B cell (primary cell): ENCODE measurements at regions not wholly inside any gene's neighbourhood (a gene's known extent, or its start where the extent isn't known, plus 50 kb on each side); places are given as distances from the start of the nearest gene placed in this dataset.
A peak's percentile ranks its signal among the peaks of the same experiment; 100 is the strongest.
"Not testable (repeated sequence)": the region's sequence is repeated elsewhere in the genome, so short reads cannot be mapped to it uniquely, and the experiment has no call there.

ENCODE experiments used
- ATAC-seq: fragments of 200-7000 bp; cut with Tn5 transposase; one replicate; pipeline ENCODE4 v1.10.0; 2021; ENCODE audit warnings: low read depth, mild to moderate bottlenecking, moderate number of reproducible peaks, moderate library complexity
- CTCF ChIA-PET: fragments of 350-600 bp; sonication (Branson Sonifier 250); formaldehyde crosslinking; loops from one replicate; lab custom pipeline; 2021; ENCODE audit warnings: antibody characterized with exemption, inconsistent platforms; lab: Charles Lee
- POLR2A ChIA-PET: fragments of 350-600 bp; sonication (Branson Sonifier 250); formaldehyde crosslinking; loops from one replicate; lab custom pipeline; 2021; ENCODE audit warnings: antibody characterized with exemption; lab: Charles Lee
- DNase-seq: peaks from one replicate; pipeline ENCODE4 v3.0.0; 2013
- H2AFZ ChIP-seq: 2 replicates; pipeline ENCODE4 v1.6.1; 2012; ENCODE audit warnings: mild to moderate bottlenecking, low read depth, low read length; ENCODE audit not compliant: insufficient read depth, poor library complexity, severe bottlenecking
- H3K27ac ChIP-seq, 2 donors: 1 replicate in 1 of 2; 2 replicates in 1 of 2; pipeline ENCODE4 v1.5.1; 2012 to 2013; ENCODE audit warnings: low read length in 2 of 2, mild to moderate bottlenecking in 2 of 2, moderate library complexity in 1 of 2
- H3K27me3 ChIP-seq, 4 experiments: fragments of 200-600 bp in 1 of 4; sonication (generic) in 1 of 4; replicated peaks in 1 of 4; 1 replicate in 2 of 4; 2 replicates in 2 of 4; pipeline versions ENCODE4 v1.6.1 to v1.7.0; 2013 to 2016; ENCODE audit warnings: low read length in 3 of 4, mild to moderate bottlenecking in 2 of 4, mixed read lengths in 1 of 4, moderate library complexity in 1 of 4; ENCODE audit not compliant: insufficient read depth in 4 of 4, control insufficient read depth in 3 of 4; ENCODE audit errors: control extremely low read depth in 1 of 4
- H3K36me3 ChIP-seq, 2 experiments: replicated peaks in 1 of 2; 1 replicate in 1 of 2; 2 replicates in 1 of 2; pipeline versions ENCODE4 v1.6.1 to v1.7.1; 2013; ENCODE audit warnings: low read length in 1 of 2; ENCODE audit not compliant: insufficient read depth in 2 of 2, control insufficient read depth in 1 of 2; ENCODE audit errors: control extremely low read depth in 1 of 2, extremely low read depth in 1 of 2
- H3K4me1 ChIP-seq, 2 donors: fragments of 200-600 bp in 1 of 2; sonication (generic) in 1 of 2; 1 replicate in 1 of 2; 2 replicates in 1 of 2; pipeline versions ENCODE4 v1.5.1 to v1.6.1; 2013 to 2017; ENCODE audit warnings: low read length in 2 of 2; ENCODE audit not compliant: control insufficient read depth in 2 of 2, insufficient read depth in 2 of 2
- H3K4me2 ChIP-seq: replicated peaks from 2 replicates; pipeline ENCODE3; 2012; ENCODE audit warnings: mild to moderate bottlenecking, low read depth, low read length; ENCODE audit not compliant: poor library complexity, severe bottlenecking
- H3K4me3 ChIP-seq, 5 experiments: fragments of 200-600 bp in 1 of 5; sonication (generic) in 1 of 5; 1 replicate in 3 of 5; 2 replicates in 2 of 5; pipeline versions ENCODE4 v1.5.1 to v1.7.0; 2011 to 2016; ENCODE audit warnings: low read length in 4 of 5, mild to moderate bottlenecking in 4 of 5, low read depth in 2 of 5, control low read depth in 1 of 5, moderate library complexity in 1 of 5; ENCODE audit not compliant: insufficient read depth in 1 of 5; ENCODE audit errors: control extremely low read depth in 1 of 5, extremely low read depth in 1 of 5
- H3K79me2 ChIP-seq: fragments of 200-600 bp; sonication (generic); one replicate; pipeline ENCODE4 v1.6.0; 2016; ENCODE audit warnings: low read length; ENCODE audit not compliant: control insufficient read depth, insufficient read depth
- H3K9ac ChIP-seq: fragments of 200-600 bp; sonication (generic); 2 replicates; pipeline ENCODE4 v1.6.1; 2017; ENCODE audit warnings: mild to moderate bottlenecking, low read length, moderate library complexity
- H3K9me3 ChIP-seq, 3 donors: one replicate each; pipeline versions ENCODE4 v1.6.1 to v1.7.1; 2013; ENCODE audit warnings: low read length in 2 of 3; ENCODE audit not compliant: control insufficient read depth in 2 of 3, insufficient read depth in 1 of 3; ENCODE audit errors: control extremely low read depth in 1 of 3
- H4K20me1 ChIP-seq: 2 replicates; pipeline ENCODE4 v1.6.0; 2012; ENCODE audit warnings: mild to moderate bottlenecking, low read length; ENCODE audit not compliant: insufficient read depth, control insufficient read depth, poor library complexity, severe bottlenecking
- H3K27ac Mint-ChIP-seq: one replicate; pipeline ENCODE4 v1.8.0; 2021; ENCODE audit warnings: mixed read lengths
- H3K27me3 Mint-ChIP-seq: one replicate; pipeline ENCODE4 v1.8.0; 2021; ENCODE audit warnings: mixed read lengths
- H3K4me1 Mint-ChIP-seq: one replicate; pipeline ENCODE4 v1.8.0; 2021; ENCODE audit warnings: mixed read lengths
- H3K4me3 Mint-ChIP-seq: one replicate; pipeline ENCODE4 v1.8.0; 2021; ENCODE audit warnings: mixed read lengths
- H3K9me3 Mint-ChIP-seq: one replicate; pipeline ENCODE4 v1.8.0; 2022; ENCODE audit warnings: mixed read lengths; ENCODE audit not compliant: insufficient read depth
- EZH2 ChIP-seq: IDR thresholded peaks from 2 replicates; pipeline ENCODE4 v1.6.1; 2012; ENCODE audit warnings: borderline replicate concordance, low read depth, mild to moderate bottlenecking, moderate library complexity, low read length; ENCODE audit not compliant: insufficient read depth, poor library complexity, severe bottlenecking
- whole genome bisulfite sequencing: methylation state at CpG from one replicate; pipeline ENCODE4 v1.1.5; 2013; ENCODE audit warnings: missing lambda C conversion rate; ENCODE audit not compliant: insufficient coverage; 5-methylcytosine and 5-hydroxymethylcytosine counted together
- intact Hi-C: fragments of 100-400 bp; cut with micrococcal nuclease; formaldehyde crosslinking; loops from one replicate; pipeline ENCODE4 v1.10.0; 2022
- TF ChIP-seq, protein P1 (sequence below): fragments of 200-600 bp; IDR thresholded peaks from one replicate; pipeline ENCODE4 v1.8.0; 2022; ENCODE audit warnings: antibody characterized with exemption, mild to moderate bottlenecking

DNA sequence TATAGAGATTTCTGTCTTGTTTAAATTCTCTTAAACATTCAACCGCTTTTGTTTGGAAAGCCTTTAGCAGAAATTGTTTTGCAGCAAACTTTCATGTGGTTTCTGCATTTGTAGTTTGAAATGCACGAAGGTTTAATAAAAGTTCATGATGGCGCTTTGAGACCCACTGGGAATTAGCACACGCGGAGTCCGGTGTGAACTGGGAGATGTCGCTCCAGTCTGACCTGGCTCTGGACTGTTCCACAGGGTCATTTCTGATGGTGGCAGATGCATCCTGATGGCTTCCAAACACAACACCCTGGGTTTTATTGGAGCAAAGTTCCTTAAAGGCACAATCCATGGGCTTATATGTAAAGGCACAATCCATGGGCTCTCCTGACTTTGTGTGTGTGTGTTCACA, 78.1 kb upstream of the MTHFD1L start:
- no peak overlapping the region for H3K4me3 Mint-ChIP-seq
- no peaks in the 10 kb centered on the region for H3K27me3 Mint-ChIP-seq
- no peak overlapping the region for H2AFZ ChIP-seq
- no peak for DNase-seq
- peaks cover 17% of the 10 kb centered on the region for H3K4me1 Mint-ChIP-seq
- H3K4me3 ChIP-seq: no peak overlapping the region
- peak overlapping the region; percentile 71 for H3K27ac Mint-ChIP-seq
- no peak overlapping the region for H3K9ac ChIP-seq
- TF ChIP-seq EZH2: no peak
- TF ChIP-seq, protein P1, sequence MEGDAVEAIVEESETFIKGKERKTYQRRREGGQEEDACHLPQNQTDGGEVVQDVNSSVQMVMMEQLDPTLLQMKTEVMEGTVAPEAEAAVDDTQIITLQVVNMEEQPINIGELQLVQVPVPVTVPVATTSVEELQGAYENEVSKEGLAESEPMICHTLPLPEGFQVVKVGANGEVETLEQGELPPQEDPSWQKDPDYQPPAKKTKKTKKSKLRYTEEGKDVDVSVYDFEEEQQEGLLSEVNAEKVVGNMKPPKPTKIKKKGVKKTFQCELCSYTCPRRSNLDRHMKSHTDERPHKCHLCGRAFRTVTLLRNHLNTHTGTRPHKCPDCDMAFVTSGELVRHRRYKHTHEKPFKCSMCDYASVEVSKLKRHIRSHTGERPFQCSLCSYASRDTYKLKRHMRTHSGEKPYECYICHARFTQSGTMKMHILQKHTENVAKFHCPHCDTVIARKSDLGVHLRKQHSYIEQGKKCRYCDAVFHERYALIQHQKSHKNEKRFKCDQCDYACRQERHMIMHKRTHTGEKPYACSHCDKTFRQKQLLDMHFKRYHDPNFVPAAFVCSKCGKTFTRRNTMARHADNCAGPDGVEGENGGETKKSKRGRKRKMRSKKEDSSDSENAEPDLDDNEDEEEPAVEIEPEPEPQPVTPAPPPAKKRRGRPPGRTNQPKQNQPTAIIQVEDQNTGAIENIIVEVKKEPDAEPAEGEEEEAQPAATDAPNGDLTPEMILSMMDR: no peak
- ATAC-seq: no peak
- WGBS: 56% methylated on average over 2 of the region's 7 CpGs
- ChIA-PET CTCF (interaction anchor here (0.6 to 3.5 kb wide), 3 partner anchors 28 to 392 kb away, joined by 3 to 16 read pairs (median 5); no protein-coding TSS in a partner anchor), POLR2A (no interaction called here)
- no peak overlapping the region for H3K4me2 ChIP-seq
- peaks cover 0 to 4% of the 10 kb centered on the region in 2 donors for H3K4me1 ChIP-seq
- H3K79me2 ChIP-seq: peaks cover 71% of the 10 kb centered on the region
- intact Hi-C loops: no loop called here
- H3K9me3 ChIP-seq: peaks cover 0 to 3% (median 0%) of the 10 kb centered on the region in 3 donors
- peaks cover 23% of the 10 kb centered on the region for H4K20me1 ChIP-seq
- peak overlapping the region in 1 of 2 donors; percentile 58 for H3K27ac ChIP-seq
- H3K27me3 ChIP-seq: no peaks in the 10 kb centered on the region
- H3K36me3 ChIP-seq: peaks cover 21 to 59% of the 10 kb centered on the region in 2 experiments
- no peaks in the 10 kb centered on the region for H3K9me3 Mint-ChIP-seq

GRCh38 chr6:150788089-150788488, 77.4 kb upstream of the MTHFD1L start:
- Histone ChIP-seq H3K9me3 (peaks cover 0 to 3% (median 0%) of the 10 kb centered on the region in 3 donors), H3K4me3 (no peak overlapping the region), H3K4me2 (no peak overlapping the region), H3K79me2 (peaks cover 68% of the 10 kb centered on the region), H4K20me1 (peaks cover 23% of the 10 kb centered on the region), H3K27me3 (no peaks in the 10 kb centered on the region), H2AFZ (no peak overlapping the region), H3K4me1 (peaks cover 0 to 4% of the 10 kb centered on the region in 2 donors), H3K36me3 (peaks cover 21 to 59% of the 10 kb centered on the region in 2 experiments), H3K9ac (no peak overlapping the region), H3K27ac (peak overlapping the region in 1 of 2 donors; percentile 58)
- 57% methylated on average over 2 of the region's 6 CpGs for WGBS
- Mint-ChIP-seq H3K9me3 (no peaks in the 10 kb centered on the region), H3K27me3 (no peaks in the 10 kb centered on the region), H3K4me3 (no peak overlapping the region), H3K4me1 (peaks cover 19% of the 10 kb centered on the region), H3K27ac (peak overlapping the region; percentile 66)
- intact Hi-C loops: no loop called here
- POLR2A ChIA-PET: no interaction called here
- TF ChIP-seq EZH2: no peak
- TF ChIP-seq, protein P1: no peak
- CTCF ChIA-PET: interaction anchor here (0.6 to 3.5 kb wide), 3 partner anchors 27 to 391 kb away, joined by 3 to 16 read pairs (median 5); no protein-coding TSS in a partner anchor
- no peak for ATAC-seq
- DNase-seq: no peak

DNA sequence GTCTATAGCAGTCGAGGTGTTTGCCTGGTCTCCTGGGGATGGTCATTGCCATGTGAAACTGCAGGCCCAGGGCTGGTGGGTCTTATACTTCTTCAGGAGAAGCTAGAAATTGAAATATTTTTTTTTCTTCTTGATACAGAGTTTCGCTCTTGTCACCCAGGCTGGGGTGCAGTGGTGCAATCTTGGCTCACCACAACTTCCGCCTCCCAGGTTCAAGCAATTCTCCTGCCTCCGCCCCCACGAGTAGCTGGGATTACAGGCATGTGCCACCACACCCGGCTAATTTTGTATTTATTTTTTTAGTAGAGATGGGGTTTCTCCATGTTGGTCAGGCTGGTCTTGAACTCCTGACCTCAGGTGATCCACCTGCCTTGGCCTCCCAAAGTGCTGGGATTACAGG, 75.6 kb upstream of the MTHFD1L start:
- WGBS: 98% methylated on average over 5 of the region's 6 CpGs
- H3K27ac Mint-ChIP-seq, ATAC-seq, H3K4me3 ChIP-seq, H3K27me3 ChIP-seq, intact Hi-C loops, H3K4me2 ChIP-seq, H3K9me3 ChIP-seq, H3K4me3 Mint-ChIP-seq, H3K27ac ChIP-seq, DNase-seq, H3K27me3 Mint-ChIP-seq, H3K4me1 ChIP-seq, H3K9ac ChIP-seq, H3K9me3 Mint-ChIP-seq, H2AFZ ChIP-seq, POLR2A ChIA-PET: not testable (repeated sequence)
- CTCF ChIA-PET: interaction anchor here (3.5 kb wide), 1 partner anchor 372 kb away, joined by 16 read pairs; no protein-coding TSS in a partner anchor
- peaks cover 17 to 49% of the 10 kb centered on the region in 2 experiments for H3K36me3 ChIP-seq
- H4K20me1 ChIP-seq: peaks cover 18% of the 10 kb centered on the region
- peaks cover 16% of the 10 kb centered on the region for H3K4me1 Mint-ChIP-seq
- H3K79me2 ChIP-seq: peaks cover 50% of the 10 kb centered on the region
